ENCODE measurements at regions not wholly inside any gene's neighbourhood (a gene's known extent, or its start where the extent isn't known, plus 50 kb on each side); places are given as distances from the start of the nearest gene placed in this dataset.
"Not testable (repeated sequence)": the region's sequence is repeated elsewhere in the genome, so short reads cannot be mapped to it uniquely, and the experiment has no call there.

GRCh38 chr5:112472614-112473013 is 53.5 kb upstream of the EPB41L4A start:
- no peak for DNase-seq (ENCODE audit: low read depth, low spot score)

- DNase-seq (ENCODE audit: low read depth, low spot score) = no peak
These were observed 54.9 kb upstream of the EPB41L4A start for GRCh38 chr5:112473989-112474388.

GRCh38 chr5:112475747-112476365 is 56.8 kb upstream of the EPB41L4A start:
- DNase-seq (ENCODE audit: low read depth, low spot score) = no peak

DNA sequence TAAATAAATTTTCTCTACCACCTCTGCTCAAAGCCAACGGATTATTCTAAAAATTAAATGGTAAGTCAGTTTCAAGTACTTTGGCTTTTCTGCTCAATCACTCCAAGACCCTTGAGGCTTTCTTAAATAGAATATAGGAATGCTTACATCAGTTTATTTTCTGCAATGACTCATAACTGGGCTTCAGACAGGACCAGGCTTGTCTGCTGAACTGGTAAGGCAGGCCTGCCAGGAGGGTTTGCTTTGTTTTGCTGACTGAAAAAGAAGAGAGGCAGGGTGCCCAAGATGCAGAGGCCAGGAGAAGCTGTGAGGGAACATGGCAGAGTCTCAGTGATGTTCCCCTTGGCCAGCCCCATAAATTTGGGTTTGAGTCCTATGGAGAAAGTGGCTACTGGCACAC is 60.3 kb upstream of the EPB41L4A start:
- DNase-seq (ENCODE audit: low read depth, low spot score) = no peak

- no peak for DNase-seq (ENCODE audit: low read depth, low spot score)
These were observed 61.4 kb upstream of the EPB41L4A start for GRCh38 chr5:112480501-112480900.

DNA sequence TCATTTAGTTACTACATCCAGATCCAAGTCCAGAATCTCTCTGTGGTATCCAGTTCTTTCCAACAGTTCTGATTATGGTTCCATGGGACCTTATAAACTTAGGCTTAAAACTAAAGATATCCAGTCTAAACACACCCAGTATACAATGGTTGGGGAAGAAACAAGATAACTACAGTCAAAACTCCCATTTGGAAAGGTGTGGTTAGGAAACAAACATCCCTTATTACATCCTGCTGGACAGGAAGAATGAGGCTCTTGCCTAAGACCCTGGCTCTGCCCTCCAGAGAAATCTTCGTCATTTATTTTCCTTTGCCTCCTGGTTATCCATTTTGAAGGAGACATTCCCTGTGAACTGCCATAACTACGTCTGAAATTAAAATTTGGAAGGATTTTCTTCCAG is 64.6 kb upstream of the EPB41L4A start:
- no peak for DNase-seq (ENCODE audit: low read depth, low spot score)

GRCh38 chr5:112485934-112486355 is 66.9 kb upstream of the EPB41L4A start:
- DNase-seq (ENCODE audit: low read depth, low spot score) = no peak

DNA sequence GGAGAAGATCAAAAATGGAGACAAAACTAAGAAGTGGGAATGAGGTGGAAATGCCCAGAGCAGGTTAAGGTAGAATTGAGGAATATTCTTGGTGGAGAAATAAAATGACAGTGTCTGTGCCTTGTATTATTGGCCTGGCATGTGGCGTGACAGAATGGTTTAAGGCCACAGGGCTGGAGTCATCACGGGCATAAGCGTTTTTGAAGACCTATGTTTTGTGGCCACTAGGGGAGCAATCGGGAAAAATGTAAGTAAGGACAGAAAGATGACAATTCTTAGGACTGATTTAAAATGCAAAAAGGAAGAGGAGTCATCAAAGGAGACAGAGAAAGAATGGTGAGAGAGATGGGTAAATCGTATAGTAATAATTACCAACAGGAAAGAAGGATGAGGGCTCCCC is 72.2 kb upstream of the EPB41L4A start:
- peak; percentile 5 for DNase-seq (ENCODE audit: low read depth, low spot score)

- peak; percentile 30 for DNase-seq (ENCODE audit: low read depth, low spot score)
These were observed 73.2 kb upstream of the EPB41L4A start for GRCh38 chr5:112492291-112492690.

DNA sequence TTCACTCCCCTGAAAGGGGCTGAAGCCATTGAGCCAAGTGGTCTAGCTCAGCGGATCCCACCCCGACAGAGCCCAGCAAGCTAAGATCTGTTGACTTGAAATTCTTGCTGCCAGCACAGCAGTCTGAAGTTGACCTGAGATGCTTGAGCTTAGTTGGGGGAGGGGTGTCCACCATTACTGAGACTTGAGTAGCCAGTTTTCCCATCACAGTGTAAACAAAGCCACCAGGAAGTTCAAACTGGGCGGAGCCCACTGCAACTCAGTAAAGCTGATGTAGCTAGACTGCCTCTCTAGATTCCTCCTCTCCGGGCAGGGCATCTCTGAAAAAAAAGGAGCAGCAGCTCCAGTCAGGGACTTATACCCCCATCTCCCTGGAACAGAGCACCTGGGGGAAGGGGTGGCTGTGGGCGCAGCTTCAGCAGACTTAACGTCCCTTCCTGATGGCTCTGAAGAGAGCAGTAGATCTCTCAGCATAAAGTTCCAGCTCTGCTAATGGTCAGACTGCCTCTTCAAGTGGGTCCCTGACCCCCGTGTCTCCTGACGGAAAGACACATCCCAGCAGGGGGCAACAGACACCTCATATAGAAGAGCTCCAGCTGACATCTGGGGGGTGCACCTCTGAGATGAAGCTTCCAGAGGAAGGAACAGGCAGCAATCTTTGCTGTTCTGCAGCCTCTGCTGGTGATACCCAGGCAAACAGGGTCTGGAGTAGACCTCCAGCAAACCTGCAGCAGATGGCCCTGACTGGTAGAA is 84.8 kb upstream of the EPB41L4A start:
- peak; percentile 12 for DNase-seq (ENCODE audit: low read depth, low spot score)

DNA sequence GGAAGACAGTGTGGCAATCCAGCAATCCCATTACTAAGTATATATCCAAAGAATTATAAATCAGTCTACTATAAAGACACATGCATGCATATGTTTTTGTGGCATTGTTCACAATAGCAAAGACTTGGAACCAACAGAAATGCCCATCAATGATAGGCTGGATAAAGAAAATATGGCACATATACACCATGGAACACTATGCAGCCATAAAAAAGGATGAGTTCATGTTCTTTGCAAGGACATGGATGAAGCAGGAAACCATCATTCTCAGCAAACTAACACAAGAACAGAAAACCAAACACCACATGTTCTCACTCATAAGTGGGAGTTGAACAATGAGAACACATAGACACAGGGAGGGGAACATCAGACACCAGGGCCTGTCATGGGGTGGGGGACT is 90.0 kb upstream of the EPB41L4A start:
- not testable (repeated sequence) for DNase-seq (ENCODE audit: low read depth, low spot score)

GRCh38 chr5:112511920-112512319 is 92.8 kb upstream of the EPB41L4A start:
- no peak for DNase-seq (ENCODE audit: low read depth, low spot score)

- DNase-seq (ENCODE audit: low read depth, low spot score) = no peak
These were observed 93.8 kb upstream of the EPB41L4A start for GRCh38 chr5:112512901-112513300.

DNA sequence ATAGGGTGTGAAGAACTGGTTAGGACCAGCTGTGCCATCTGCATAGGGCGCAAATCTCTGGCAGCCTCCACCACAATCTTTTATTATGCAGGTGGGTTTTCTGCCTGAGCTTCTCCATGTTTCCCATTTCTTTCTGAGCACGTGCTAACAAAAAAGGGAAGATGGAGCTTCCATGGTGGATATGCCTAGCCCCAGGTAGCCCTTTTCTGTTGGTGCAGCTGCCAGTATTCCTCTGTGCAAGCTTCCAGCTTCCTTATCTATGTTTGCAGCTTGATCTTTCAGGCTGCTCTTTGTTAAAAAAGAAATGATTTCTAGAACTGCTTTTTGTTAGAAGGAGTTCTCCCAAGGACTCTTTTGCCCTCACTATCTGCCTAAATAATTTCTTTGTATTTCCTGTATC is 95.0 kb upstream of the EPB41L4A start:
- no peak for DNase-seq (ENCODE audit: low read depth, low spot score)

DNA sequence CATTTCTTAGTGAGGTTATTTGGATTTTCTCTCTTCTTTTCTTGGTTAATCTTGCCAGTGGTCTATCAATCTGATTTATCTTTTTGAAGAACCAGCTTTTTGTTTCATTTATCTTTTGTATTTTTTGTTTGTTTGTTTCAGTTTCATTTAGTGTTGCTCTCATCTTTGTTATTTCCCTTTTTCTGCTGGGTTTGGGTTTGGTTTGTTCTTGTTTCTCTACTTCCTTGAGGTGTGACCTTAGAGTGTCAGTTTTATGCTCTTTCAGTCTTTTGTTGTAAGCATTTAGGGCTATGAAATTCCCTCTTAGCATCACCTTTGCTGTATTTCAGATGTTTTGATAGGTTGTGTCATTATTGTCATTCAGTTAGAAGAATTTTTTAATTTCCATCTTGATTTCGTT is 101.4 kb upstream of the EPB41L4A start:
- DNase-seq (ENCODE audit: low read depth, low spot score) = not testable (repeated sequence)

GRCh38 chr5:112522891-112523673 is 104.0 kb upstream of the EPB41L4A start:
- not testable (repeated sequence) for DNase-seq (ENCODE audit: low read depth, low spot score)

DNA sequence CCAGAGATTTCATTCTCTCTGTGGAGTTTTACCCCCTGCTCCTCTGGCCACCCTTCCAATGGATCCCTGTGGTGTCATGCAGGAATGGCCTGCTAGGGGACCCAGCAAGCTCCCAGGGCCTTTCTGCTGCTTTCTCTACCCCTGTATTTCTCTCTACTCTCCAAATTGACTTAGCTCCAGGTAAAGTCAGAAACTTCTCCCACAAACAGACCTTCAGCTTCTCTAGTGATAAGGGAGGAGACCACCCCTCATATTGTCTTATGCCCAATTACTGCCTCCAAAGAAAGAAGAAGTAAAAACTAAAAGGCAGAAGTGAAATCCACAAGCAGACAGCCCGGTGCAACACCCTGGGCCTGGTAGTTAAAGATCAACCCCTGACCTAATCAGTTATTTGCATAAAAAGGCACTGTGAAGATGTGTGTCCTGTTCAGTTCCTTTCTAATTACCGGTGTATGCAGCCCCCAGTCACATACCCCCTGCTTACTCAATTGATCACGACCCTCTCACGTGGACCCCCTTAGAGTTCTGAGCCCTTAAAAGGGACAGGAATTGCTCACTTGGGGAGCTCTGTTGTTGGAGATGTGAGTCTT is 104.7 kb upstream of the EPB41L4A start:
- not testable (repeated sequence) for DNase-seq (ENCODE audit: low read depth, low spot score)

DNA sequence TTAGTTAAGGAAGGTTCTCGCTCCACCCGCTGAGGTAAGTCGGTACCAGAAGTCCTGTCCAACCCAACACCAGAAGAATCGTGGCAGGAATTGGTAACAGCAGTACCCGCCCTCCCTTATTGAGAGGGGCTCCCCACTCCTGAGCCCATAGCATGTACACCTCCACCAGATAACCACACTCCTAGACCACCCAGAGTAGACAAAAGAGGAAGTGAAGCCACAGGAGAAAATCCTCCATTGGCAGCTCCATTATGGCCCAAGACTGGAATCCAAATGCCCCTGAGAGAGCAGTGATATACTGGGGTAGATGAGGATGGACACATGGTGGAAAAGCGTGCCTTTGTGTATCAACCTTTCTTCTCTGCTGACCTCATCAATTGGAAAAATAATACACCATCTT is 106.1 kb upstream of the EPB41L4A start:
- DNase-seq (ENCODE audit: low read depth, low spot score) = no peak

- no peak for DNase-seq (ENCODE audit: low read depth, low spot score)
These were observed 109.9 kb upstream of the EPB41L4A start for GRCh38 chr5:112528928-112529327.

- DNase-seq (ENCODE audit: low read depth, low spot score) = peak; percentile 12
These were observed 110.4 kb upstream of the EPB41L4A start for GRCh38 chr5:112529525-112529924.

DNA sequence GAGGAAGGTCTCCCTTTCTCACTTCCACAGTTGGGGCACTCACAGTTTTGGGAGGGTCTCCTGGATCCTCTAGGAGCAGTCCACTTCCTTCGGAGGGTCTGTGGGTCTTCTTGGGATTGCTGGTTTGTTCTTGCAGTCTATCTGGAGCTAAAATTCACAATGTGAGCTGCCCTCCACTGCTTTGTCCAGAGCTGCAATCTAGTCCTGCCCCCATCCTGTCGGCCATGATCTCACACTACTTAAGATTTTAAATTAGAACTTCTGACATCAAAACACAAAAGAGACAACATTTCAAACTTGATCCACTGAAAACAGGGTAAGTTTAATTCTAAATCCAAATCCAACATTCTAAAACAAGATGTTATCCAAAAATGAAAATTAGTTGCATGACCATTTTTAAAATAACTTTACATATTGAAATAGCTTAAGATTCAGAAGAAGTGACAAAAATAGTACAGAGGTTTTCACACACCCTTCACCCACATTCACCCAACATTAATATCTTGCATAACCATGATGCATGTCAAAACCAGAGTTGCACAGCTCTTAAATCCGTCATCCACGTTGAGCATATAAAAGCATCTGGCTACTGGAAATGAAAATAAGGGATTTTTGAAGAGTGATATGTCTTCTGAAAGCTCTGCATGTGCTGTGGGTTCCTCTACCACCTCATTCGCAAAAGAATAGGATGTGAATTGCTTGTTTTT is 113.7 kb upstream of the EPB41L4A start:
- no peak for DNase-seq (ENCODE audit: low read depth, low spot score)

GRCh38 chr5:112533362-112533761 is 114.3 kb upstream of the EPB41L4A start:
- DNase-seq (ENCODE audit: low read depth, low spot score) = peak; percentile 15
